HFFc6 (cell line): ENCODE measurements at regions not wholly inside any gene's neighbourhood (a gene's known extent, or its start where the extent isn't known, plus 50 kb on each side); places are given as distances from the start of the nearest gene placed in this dataset.
A peak's percentile ranks its signal among the peaks of the same experiment; 100 is the strongest.

Experiments
- DNase-seq: peaks from one replicate; pipeline ENCODE4 v3.0.0-alpha.2; 2018
- H3K27ac Mint-ChIP-seq: 2 replicates; pipeline ENCODE4 v1.8.0; 2020; ENCODE audit warnings: mild to moderate bottlenecking, mixed read lengths
- H3K27me3 Mint-ChIP-seq: 2 replicates; pipeline ENCODE4 v1.8.0; 2021; ENCODE audit warnings: mild to moderate bottlenecking, moderate library complexity, mixed read lengths; ENCODE audit not compliant: insufficient read depth
- H3K36me3 Mint-ChIP-seq: 2 replicates; pipeline ENCODE4 v1.8.0; 2021; ENCODE audit warnings: low read depth, mixed read lengths
- H3K4me1 Mint-ChIP-seq: 2 replicates; pipeline ENCODE4 v1.8.0; 2020; ENCODE audit warnings: low read depth, mixed read lengths
- H3K4me3 Mint-ChIP-seq: 2 replicates; pipeline ENCODE4 v1.8.0; 2020; ENCODE audit warnings: mild to moderate bottlenecking, moderate library complexity, mixed read lengths
- H3K9me3 Mint-ChIP-seq: 2 replicates; pipeline ENCODE4 v1.8.0; 2020; ENCODE audit warnings: mild to moderate bottlenecking, mixed read lengths
- CTCF ChIP-seq: fragments of 200-600 bp; sonication (generic); IDR thresholded peaks from 2 replicates; pipeline ENCODE4 v1.5.0; 2021; ENCODE audit warnings: antibody characterized with exemption, mild to moderate bottlenecking

DNA sequence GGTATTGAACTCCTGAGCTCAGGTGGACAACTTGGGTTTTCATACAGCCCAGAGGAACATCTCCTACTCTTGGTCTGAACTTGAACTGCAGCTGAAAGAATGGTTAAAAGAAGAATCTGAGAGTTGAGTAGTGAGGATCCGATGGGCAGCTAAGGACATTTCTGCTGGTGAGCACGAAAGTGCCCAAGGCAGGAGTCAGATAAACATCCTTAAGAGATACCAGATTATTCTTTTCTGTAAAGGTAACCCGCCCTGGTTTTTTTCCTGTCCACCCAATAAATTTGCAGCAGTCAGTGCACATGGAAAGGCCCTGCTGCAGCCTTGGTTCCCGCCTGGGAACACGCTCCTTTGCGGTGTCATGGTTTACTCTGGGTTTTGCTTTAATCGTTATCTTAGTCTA, 78.4 kb upstream of the ARHGEF7 start:
- Mint-ChIP-seq H3K27ac (no peak overlapping the region), H3K4me1 (peaks cover 32% of the 10 kb centered on the region), H3K9me3 (no peaks in the 10 kb centered on the region), H3K36me3 (no peaks in the 10 kb centered on the region), H3K4me3 (no peak overlapping the region), H3K27me3 (peaks cover 4% of the 10 kb centered on the region)
- no peak for DNase-seq
- no peak for TF ChIP-seq CTCF

DNA sequence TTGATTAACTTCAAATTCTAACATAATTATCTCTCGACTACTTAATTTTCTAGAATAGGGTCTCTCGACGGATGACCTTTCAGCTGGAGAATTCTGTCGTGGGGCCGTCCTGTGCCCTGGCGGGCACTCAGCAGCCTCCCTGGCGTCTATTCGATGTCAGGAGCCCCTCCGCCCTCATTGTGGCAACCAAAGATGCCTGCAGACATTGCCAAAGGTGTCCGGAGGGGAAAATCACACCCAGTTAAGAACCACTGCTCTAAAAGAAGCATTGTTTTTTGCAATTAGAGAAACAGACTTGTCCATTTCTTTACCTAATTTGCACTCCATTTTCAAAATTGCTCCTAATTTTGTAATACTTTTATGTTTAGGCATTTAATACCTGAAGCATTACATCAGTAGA, 79.2 kb upstream of the ARHGEF7 start:
- H3K36me3 Mint-ChIP-seq, result no peaks in the 10 kb centered on the region

GRCh38 chr13:111034811-111035210, 80.3 kb upstream of the ARHGEF7 start:
- H3K4me3 Mint-ChIP-seq, result no peak overlapping the region
- DNase-seq, result peak; percentile 38
- TF ChIP-seq CTCF, result no peak

More for the DNA sequence above, 79.2 kb upstream of the ARHGEF7 start:
- no peak for TF ChIP-seq CTCF
- H3K9me3 Mint-ChIP-seq, result no peaks in the 10 kb centered on the region
- H3K4me3 Mint-ChIP-seq, result no peak overlapping the region
- DNase-seq, result no peak
- H3K4me1 Mint-ChIP-seq, result peaks cover 40% of the 10 kb centered on the region
- peaks cover 4% of the 10 kb centered on the region for H3K27me3 Mint-ChIP-seq
- no peak overlapping the region for H3K27ac Mint-ChIP-seq

DNA sequence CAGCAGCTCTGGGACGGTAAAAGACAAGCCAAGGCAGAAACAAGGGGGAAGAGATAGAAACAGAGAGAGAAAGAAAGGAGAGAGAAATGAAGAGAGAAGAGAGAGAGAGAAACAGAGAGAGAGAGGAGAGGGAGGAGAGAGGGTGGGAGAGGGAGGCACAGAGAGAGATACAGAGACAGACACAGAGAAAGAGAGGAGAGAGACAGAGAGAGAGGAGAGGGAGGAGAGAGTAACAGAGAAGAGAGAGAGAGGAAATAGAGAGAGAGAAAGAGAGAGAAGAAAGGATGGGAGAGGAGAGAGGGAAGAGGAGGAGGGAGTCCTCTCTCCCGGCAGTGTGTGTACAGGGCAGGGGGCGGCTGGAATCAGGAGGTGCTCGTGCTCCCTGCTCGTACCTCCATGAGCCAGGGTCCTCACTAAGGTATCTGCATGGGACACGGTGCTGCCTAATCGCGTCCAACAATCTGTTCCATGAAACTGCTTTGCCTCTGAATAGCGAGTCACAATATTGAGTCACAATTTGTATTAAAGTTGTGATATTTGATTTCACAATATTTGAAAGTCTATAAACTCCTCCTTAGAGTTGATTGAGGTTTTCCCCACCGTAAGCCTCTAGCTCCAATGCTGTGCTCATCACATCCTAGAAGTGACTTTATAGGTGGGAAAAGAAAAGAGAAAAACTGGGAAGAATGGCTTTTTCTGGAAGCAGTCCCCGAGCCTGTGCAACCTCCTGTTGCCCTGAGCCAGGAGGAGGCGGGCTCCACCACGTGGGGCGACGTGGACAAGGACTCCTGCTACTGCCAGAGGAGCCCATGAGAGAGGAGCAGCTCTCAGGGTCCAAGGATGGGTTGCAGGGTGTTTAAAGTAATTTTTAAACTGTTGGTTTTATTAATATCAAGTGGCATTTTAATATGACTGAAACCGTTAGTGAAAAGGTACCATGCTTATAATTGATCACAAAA, 81.7 kb upstream of the ARHGEF7 start:
- TF ChIP-seq CTCF, result no peak
- no peaks in the 10 kb centered on the region; the same call in 1 of the 2 replicates for H3K36me3 Mint-ChIP-seq
- H3K27me3 Mint-ChIP-seq, result peaks cover 4% of the 10 kb centered on the region
- H3K4me3 Mint-ChIP-seq, result no peak overlapping the region
- DNase-seq, result no peak
- H3K9me3 Mint-ChIP-seq, result no peaks in the 10 kb centered on the region
- H3K27ac Mint-ChIP-seq, result no peak overlapping the region
- peaks cover 45% of the 10 kb centered on the region for H3K4me1 Mint-ChIP-seq

More at GRCh38 chr13:111034811-111035210, 80.3 kb upstream of the ARHGEF7 start:
- no peaks in the 10 kb centered on the region for H3K36me3 Mint-ChIP-seq
- H3K4me1 Mint-ChIP-seq, result peaks cover 44% of the 10 kb centered on the region
- H3K27ac Mint-ChIP-seq, result no peak overlapping the region
- H3K27me3 Mint-ChIP-seq, result peaks cover 4% of the 10 kb centered on the region
- no peaks in the 10 kb centered on the region for H3K9me3 Mint-ChIP-seq

GRCh38 chr13:111031531-111031961, 83.6 kb upstream of the ARHGEF7 start:
- Mint-ChIP-seq H3K4me1 (peaks cover 60% of the 10 kb centered on the region), H3K36me3 (peaks cover 4% of the 10 kb centered on the region; the same call in 1 of the 2 replicates), H3K9me3 (no peaks in the 10 kb centered on the region), H3K27me3 (peaks cover 6% of the 10 kb centered on the region), H3K27ac (peak overlapping the region; percentile 78), H3K4me3 (peak overlapping the region; percentile 38)
- DNase-seq, result peak; percentile 93
- no peak for TF ChIP-seq CTCF
